ENCODE measurements at regions not wholly inside any gene's neighbourhood (a gene's known extent, or its start where the extent isn't known, plus 50 kb on each side); places are given as distances from the start of the nearest gene placed in this dataset.

GRCh38 chr9:86773422-86773945 is 173.8 kb downstream of the GAS1 start:
- Histone ChIP-seq H3K23ac (ENCODE audit: low read depth, low read length) (no peak overlapping the region), H3K4me3 (ENCODE audit: insufficient read depth, low read depth, low read length) (no peak overlapping the region), H3K14ac (replicated peaks; ENCODE audit: low read depth, low read length) (no peak overlapping the region), H2AFZ (replicated peaks; ENCODE audit: low read length, poor library complexity) (no peak overlapping the region), H3K4ac (ENCODE audit: low read depth, low read length) (no peak overlapping the region), H2AK5ac (ENCODE audit: low read depth, low read length) (no peak overlapping the region), H3K56ac (ENCODE audit: extremely low read depth, insufficient read depth, low read length) (no peak overlapping the region), H3K4me1 (ENCODE audit: control insufficient read depth, insufficient read depth, low read length) (no peaks in the 10 kb centered on the region), H3K9me3 (ENCODE audit: control insufficient read depth, insufficient read depth, low read length) (0 out of 2 replicates have a peak, but pooled peaks cover 2% of the 10 kb centered on the region), H2BK5ac (ENCODE audit: low read depth, low read length, poor library complexity, severe bottlenecking) (no peak overlapping the region), H3K9me1 (ENCODE audit: insufficient read depth, low read length) (no peaks in the 10 kb centered on the region), H3K79me1 (ENCODE audit: low read depth in 1 of 2, low read length in 2 of 2) (no peaks in the 10 kb centered on the region), H3K9ac (ENCODE audit: low read depth, low read length) (no peak overlapping the region), H4K5ac (ENCODE audit: low read depth, low read length) (no peak overlapping the region), H2BK120ac (ENCODE audit: low read depth, low read length) (no peak overlapping the region), H2AK9ac (replicated peaks; ENCODE audit: low read depth, low read length, poor library complexity) (no peak overlapping the region), H3K27me3 (ENCODE audit: control insufficient read depth, insufficient read depth, low read length) (no peaks in the 10 kb centered on the region; the same call in 1 of the 2 replicates), H4K20me1 (ENCODE audit: insufficient read depth, low read length) (no peaks in the 10 kb centered on the region), H3K36me3 (ENCODE audit: control insufficient read depth, insufficient read depth, low read length) (no peaks in the 10 kb centered on the region), H2BK20ac (ENCODE audit: low read depth, low read length) (no peak overlapping the region), H4K8ac (ENCODE audit: low read depth in 2 of 2, low read length in 2 of 2) (no peak overlapping the region), H3K18ac (ENCODE audit: low read depth, low read length) (no peak overlapping the region), H3K27ac (ENCODE audit: insufficient read depth, low read length) (no peak overlapping the region), H2BK15ac (ENCODE audit: low read depth, low read length) (no peak overlapping the region), H3K4me2 (ENCODE audit: low read depth, low read length) (no peak overlapping the region), H4K91ac (ENCODE audit: insufficient read depth, low read depth, low read length) (no peak overlapping the region)
- intact Hi-C loops (cut with micrococcal nuclease) (no loop called here), dilution Hi-C loops (cut with HindIII; ENCODE audit: low sequenced_read_pairs, unreplicated experiment) (no loop called here), in situ Hi-C loops (cut with MboI; ENCODE audit: low sequenced_read_pairs) (no loop called here)
- no peak for DNase-seq
- ChIA-PET CTCF (interaction anchor here (1.4 kb wide), 1 partner anchor 136 kb away, joined by 3 read pairs; no protein-coding TSS in a partner anchor), POLR2A (ENCODE audit: unreplicated experiment) (no interaction called here)
- TF ChIP-seq CEBPB (IDR thresholded peaks at IDR 0.05; ENCODE audit: low read depth, low read length) = no peak
- no peak for TF ChIP-seq RCOR1 (IDR thresholded peaks at IDR 0.05; ENCODE audit: insufficient replicate concordance, low read length)
- 80% methylated on average over 1 of the region's 6 CpGs; no CpG with 5 or more reads in 1 of the 2 experiments for WGBS, 2 experiments (ENCODE audit: extremely low coverage in 2 of 2, insufficient read length in 1 of 2)
- ATAC-seq (ENCODE audit: low read depth) = no peak
- no TSS peak for BruUV-seq (replicated peaks)
